Type B pancreatic cell (in vitro differentiated cells): ENCODE measurements at regions not wholly inside any gene's neighbourhood (a gene's known extent, or its start where the extent isn't known, plus 50 kb on each side); places are given as distances from the start of the nearest gene placed in this dataset.
A peak's percentile ranks its signal among the peaks of the same experiment; 100 is the strongest.

Source experiments
- DNase-seq: peaks from one replicate; pipeline ENCODE4 v3.0.0; 2021; ENCODE audit warnings: mixed read lengths; ENCODE audit not compliant: unreplicated experiment; ENCODE audit errors: extremely low spot score
- H3K27ac Mint-ChIP-seq: 2 replicates; pipeline ENCODE4 v1.8.0; 2021; ENCODE audit warnings: mild to moderate bottlenecking, mixed read lengths
- H3K27me3 Mint-ChIP-seq: 2 replicates; pipeline ENCODE4 v1.8.0; 2021; ENCODE audit warnings: mixed read lengths
- H3K36me3 Mint-ChIP-seq: 2 replicates; pipeline ENCODE4 v1.8.0; 2021; ENCODE audit warnings: mixed read lengths
- H3K4me1 Mint-ChIP-seq: one replicate; pipeline ENCODE4 v1.8.0; 2021; ENCODE audit warnings: mixed read lengths; ENCODE audit not compliant: unreplicated experiment
- H3K4me3 Mint-ChIP-seq: 2 replicates; pipeline ENCODE4 v1.8.0; 2021; ENCODE audit warnings: mild to moderate bottlenecking, mixed read lengths
- H3K9me3 Mint-ChIP-seq: 2 replicates; pipeline ENCODE4 v1.8.0; 2021; ENCODE audit warnings: mixed read lengths
- CTCF ChIP-seq: fragments of 200-600 bp; sonication (generic); conservative IDR thresholded peaks from 2 replicates; pipeline ENCODE4 v1.5.0; 2021; ENCODE audit warnings: antibody characterized with exemption, mild to moderate bottlenecking

- Mint-ChIP-seq H3K27me3 (no peaks in the 10 kb centered on the region), H3K9me3 (no peaks in the 10 kb centered on the region), H3K27ac (no peak overlapping the region)
Observed at GRCh38 chr11:23893126-23893525, 603.7 kb upstream of the LUZP2 start.

DNA sequence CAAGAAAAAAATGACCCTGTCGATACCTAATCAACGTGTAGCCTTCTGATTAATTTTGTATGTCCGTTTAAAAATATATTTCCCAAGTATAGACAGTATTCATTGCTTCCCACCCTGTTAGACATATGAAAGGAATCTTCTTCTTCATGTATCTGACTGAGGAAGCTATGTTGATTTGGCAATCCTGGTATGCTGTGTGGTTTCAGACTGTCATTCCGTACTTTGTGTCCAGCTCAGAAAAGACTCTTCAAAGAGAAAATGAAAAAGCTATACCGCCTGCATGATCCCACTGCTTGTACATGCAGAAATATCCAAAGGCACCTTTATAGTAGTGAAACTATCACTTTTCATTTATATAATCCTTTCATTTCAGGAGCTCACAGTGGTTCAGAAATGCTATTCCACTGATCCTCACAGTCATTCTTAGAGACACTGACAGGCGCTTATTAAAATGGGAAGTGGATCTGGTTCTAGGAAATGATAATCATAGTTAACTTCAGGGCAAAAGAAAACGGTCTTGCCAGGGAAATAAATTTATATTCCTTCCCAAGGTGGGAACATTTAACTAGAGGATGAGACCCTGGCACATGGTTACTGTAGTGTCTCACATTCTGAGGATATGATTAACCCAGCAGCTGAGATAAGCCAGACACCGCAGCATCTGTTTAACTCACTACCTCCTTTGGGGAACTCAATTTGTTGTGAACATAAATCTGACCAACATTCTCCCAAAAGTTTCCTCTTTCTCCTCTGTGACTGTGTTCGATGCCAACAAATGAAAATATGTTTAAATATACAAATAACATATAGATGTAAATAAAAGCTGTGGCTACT lies 599.2 kb upstream of the LUZP2 start:
- no peak overlapping the region for H3K4me3 Mint-ChIP-seq
- TF ChIP-seq CTCF = no peak
- H3K9me3 Mint-ChIP-seq = no peaks in the 10 kb centered on the region
- H3K27ac Mint-ChIP-seq = no peak overlapping the region
- H3K36me3 Mint-ChIP-seq = no peaks in the 10 kb centered on the region
- no peaks in the 10 kb centered on the region for H3K4me1 Mint-ChIP-seq
- no peaks in the 10 kb centered on the region for H3K27me3 Mint-ChIP-seq
- DNase-seq = no peak

More at GRCh38 chr11:23893126-23893525, 603.7 kb upstream of the LUZP2 start:
- Mint-ChIP-seq H3K4me1 (no peaks in the 10 kb centered on the region), H3K4me3 (no peak overlapping the region), H3K36me3 (no peaks in the 10 kb centered on the region)
- TF ChIP-seq CTCF = no peak
- no peak for DNase-seq

- H3K4me1 Mint-ChIP-seq = peaks cover 5% of the 10 kb centered on the region
- peak overlapping the region; percentile 8 for H3K27ac Mint-ChIP-seq
- H3K9me3 Mint-ChIP-seq = peaks cover 5% of the 10 kb centered on the region
- no peak overlapping the region for H3K4me3 Mint-ChIP-seq
- H3K36me3 Mint-ChIP-seq = no peaks in the 10 kb centered on the region
- TF ChIP-seq CTCF = no peak
- H3K27me3 Mint-ChIP-seq = no peaks in the 10 kb centered on the region
- DNase-seq = no peak
Observed at GRCh38 chr11:23903044-23903704, 593.7 kb upstream of the LUZP2 start.

GRCh38 chr11:23919455-23919854 lies 577.4 kb upstream of the LUZP2 start:
- Mint-ChIP-seq H3K4me3 (no peak overlapping the region), H3K9me3 (peaks cover 3% of the 10 kb centered on the region), H3K27ac (no peak overlapping the region), H3K27me3 (no peaks in the 10 kb centered on the region), H3K4me1 (no peaks in the 10 kb centered on the region), H3K36me3 (no peaks in the 10 kb centered on the region)
- DNase-seq = no peak
- no peak for TF ChIP-seq CTCF

- Mint-ChIP-seq H3K27ac (no peak overlapping the region), H3K4me3 (no peak overlapping the region), H3K4me1 (no peaks in the 10 kb centered on the region), H3K9me3 (no peaks in the 10 kb centered on the region), H3K27me3 (no peaks in the 10 kb centered on the region), H3K36me3 (no peaks in the 10 kb centered on the region)
- TF ChIP-seq CTCF = no peak
- DNase-seq = no peak
Observed at GRCh38 chr11:23923357-23923756, 573.5 kb upstream of the LUZP2 start.
